Liver (tissue), 3 donors: ENCODE measurements at regions not wholly inside any gene's neighbourhood (a gene's known extent, or its start where the extent isn't known, plus 50 kb on each side); places are given as distances from the start of the nearest gene placed in this dataset.

Experiments
- CTCF ChIP-seq: fragments of 150-350 bp; IDR thresholded peaks from 2 replicates; pipeline ENCODE4 v1.5.1; 2017; ENCODE audit warnings: improper control_type of control experiment, low read depth, low read length; ENCODE audit not compliant: missing input control
- JUND ChIP-seq, 2 donors: IDR thresholded peaks; 2 replicates each; pipeline ENCODE4 v1.6.1; 2016; ENCODE audit warnings: antibody characterized with exemption in 2 of 2
- MAX ChIP-seq: IDR thresholded peaks from 2 replicates; pipeline ENCODE4 v1.6.1; 2016; ENCODE audit warnings: antibody characterized with exemption
- YY1 ChIP-seq: IDR thresholded peaks from 2 replicates; pipeline ENCODE4 v1.6.1; 2016; ENCODE audit warnings: antibody characterized with exemption, mild to moderate bottlenecking
- donor health status: healthy.
- donor health status: healthy.

GRCh38 chr9:73549991-73550390 is 398.3 kb downstream of the ANXA1 start:
- TF ChIP-seq MAX = no peak
- TF ChIP-seq JUND (IDR thresholded peaks at IDR 0.05) = no peak
- no peak for TF ChIP-seq YY1
- TF ChIP-seq CTCF = no peak
